ENCODE measurements at regions not wholly inside any gene's neighbourhood (a gene's known extent, or its start where the extent isn't known, plus 50 kb on each side); places are given as distances from the start of the nearest gene placed in this dataset.

DNA sequence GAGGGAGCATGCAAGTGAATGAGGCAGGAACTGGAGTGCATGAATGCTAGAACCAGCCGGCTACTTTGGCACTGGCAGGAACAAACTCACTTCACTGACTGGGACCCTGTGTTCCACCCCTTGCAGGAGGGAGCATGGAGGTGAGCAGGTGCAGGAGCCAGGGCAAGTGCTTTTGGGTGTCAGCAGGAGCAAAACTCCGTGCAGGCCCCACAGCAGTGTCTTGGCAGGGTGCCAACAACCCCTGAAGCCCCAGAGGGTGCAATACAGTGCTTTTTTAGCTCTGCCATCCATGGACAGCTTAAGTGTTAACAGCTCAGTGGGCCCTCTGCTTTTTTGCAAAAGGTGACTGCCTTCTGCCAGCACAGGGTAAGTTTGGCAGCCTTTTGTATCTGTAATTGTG lies 245.8 kb upstream of the PCSK5 start:
- Histone ChIP-seq H3K27me3 (ENCODE audit: insufficient read depth, low read length) (no peaks in the 10 kb centered on the region), H3K9ac (ENCODE audit: extremely low read depth, insufficient read length, low read length) (no peak overlapping the region), H2BK20ac (ENCODE audit: low read depth, low read length, poor library complexity, severe bottlenecking) (no peak overlapping the region), H4K8ac (replicated peaks; ENCODE audit: insufficient read length, low read depth, low read length) (no peak overlapping the region), H2BK12ac (ENCODE audit: insufficient read length, low read depth, low read length) (no peak overlapping the region), H4K91ac (ENCODE audit: insufficient read length, low read depth, low read length) (no peak overlapping the region), H4K20me1 (ENCODE audit: control insufficient read depth, insufficient read depth, insufficient read length) (no peaks in the 10 kb centered on the region), H3K27ac (ENCODE audit: insufficient read length, low read depth, low read length) (no peak overlapping the region), H3T11ph (ENCODE audit: low read length) (no peak overlapping the region), H3K14ac (ENCODE audit: insufficient read depth, low read length) (no peak overlapping the region), H4K5ac (ENCODE audit: insufficient read length, low read depth, low read length) (no peak overlapping the region), H3K4ac (ENCODE audit: low read depth, low read length) (no peak overlapping the region), H3K4me1 (ENCODE audit: insufficient read depth, low read length) (peaks cover 3% of the 10 kb centered on the region; the same call in 1 of the 2 replicates), H2BK15ac (ENCODE audit: low read depth, low read length) (no peak overlapping the region), H3K4me2 (ENCODE audit: insufficient read depth, insufficient read length, low read length) (no peak overlapping the region), H2BK120ac (ENCODE audit: low read depth, low read length, poor library complexity, severe bottlenecking) (no peak overlapping the region), H2AK5ac (ENCODE audit: insufficient read length, low read length) (no peak overlapping the region), H3K79me1 (ENCODE audit: insufficient read depth, low read depth, low read length, poor library complexity, severe bottlenecking) (no peaks in the 10 kb centered on the region), H3K56ac (ENCODE audit: insufficient read length, low read depth, low read length) (no peak overlapping the region), H2AFZ (ENCODE audit: low read length) (no peak overlapping the region), H3K79me2 (ENCODE audit: insufficient read depth, low read length) (no peaks in the 10 kb centered on the region), H3K18ac (ENCODE audit: insufficient read length, low read depth, low read length) (no peak overlapping the region), H3K23ac (ENCODE audit: insufficient read length, low read depth, low read length) (no peak overlapping the region), H3K23me2 (ENCODE audit: insufficient read length, low read depth, low read length, poor library complexity, severe bottlenecking) (no peaks in the 10 kb centered on the region), H2BK5ac (ENCODE audit: insufficient read length, low read length) (no peak overlapping the region), H3K9me3 (ENCODE audit: control insufficient read depth, low read depth, low read length) (no peaks in the 10 kb centered on the region)
- no CpG with 5 or more reads among the region's 2 CpGs for WGBS (ENCODE audit: extremely low coverage, insufficient read length, low lambda C conversion rate)
- no peak for DNase-seq
- Mint-ChIP-seq H3K4me1 (peaks cover 0 to 7% of the 10 kb centered on the region in 2 experiments; a peak in 2 of 4 replicates), H3K4me3 (no peak overlapping the region), H3K9me3 (no peaks in the 10 kb centered on the region), H3K27me3 (ENCODE audit: low read depth) (no peaks in the 10 kb centered on the region), H3K36me3 (ENCODE audit: insufficient read depth in 1 of 3, low read depth in 3 of 3) (no peaks in the 10 kb centered on the region), H3K27ac (no peak overlapping the region)
- no peak for TF ChIP-seq CTCF (conservative IDR thresholded peaks at IDR 0.05)

Data from H9 (cell line).